Stomach (tissue), 4 donors: ENCODE measurements at regions not wholly inside any gene's neighbourhood (a gene's known extent, or its start where the extent isn't known, plus 50 kb on each side); places are given as distances from the start of the nearest gene placed in this dataset.

ENCODE experiments used
- CTCF ChIP-seq, 7 experiments: fragments of 450-650 bp in 4 of 7; fragments of 200-600 bp in 3 of 7; sonication (generic) in 3 of 7; IDR thresholded peaks; one replicate each; pipeline ENCODE4 v1.5.1; 2016 to 2019; ENCODE audit warnings: antibody characterized with exemption in 7 of 7, control low read depth in 2 of 7, mild to moderate bottlenecking in 1 of 7
- EP300 ChIP-seq: sonication (generic); formaldehyde crosslinking; IDR thresholded peaks from one replicate; pipeline ENCODE4 v1.6.1; 2017; ENCODE audit warnings: antibody characterized with exemption
- POLR2A ChIP-seq, 4 donors: fragments of 450-650 bp; IDR thresholded peaks; one replicate each; pipeline ENCODE4 v1.6.1; 2016; ENCODE audit warnings: antibody characterized with exemption in 4 of 4, control low read depth in 2 of 4, mild to moderate bottlenecking in 1 of 4, moderate library complexity in 1 of 4
- POLR2AphosphoS5 ChIP-seq, 3 donors: sonication (generic); formaldehyde crosslinking; IDR thresholded peaks; one replicate each; pipeline ENCODE4 v1.6.1; 2016; ENCODE audit warnings: antibody characterized with exemption in 3 of 3

DNA sequence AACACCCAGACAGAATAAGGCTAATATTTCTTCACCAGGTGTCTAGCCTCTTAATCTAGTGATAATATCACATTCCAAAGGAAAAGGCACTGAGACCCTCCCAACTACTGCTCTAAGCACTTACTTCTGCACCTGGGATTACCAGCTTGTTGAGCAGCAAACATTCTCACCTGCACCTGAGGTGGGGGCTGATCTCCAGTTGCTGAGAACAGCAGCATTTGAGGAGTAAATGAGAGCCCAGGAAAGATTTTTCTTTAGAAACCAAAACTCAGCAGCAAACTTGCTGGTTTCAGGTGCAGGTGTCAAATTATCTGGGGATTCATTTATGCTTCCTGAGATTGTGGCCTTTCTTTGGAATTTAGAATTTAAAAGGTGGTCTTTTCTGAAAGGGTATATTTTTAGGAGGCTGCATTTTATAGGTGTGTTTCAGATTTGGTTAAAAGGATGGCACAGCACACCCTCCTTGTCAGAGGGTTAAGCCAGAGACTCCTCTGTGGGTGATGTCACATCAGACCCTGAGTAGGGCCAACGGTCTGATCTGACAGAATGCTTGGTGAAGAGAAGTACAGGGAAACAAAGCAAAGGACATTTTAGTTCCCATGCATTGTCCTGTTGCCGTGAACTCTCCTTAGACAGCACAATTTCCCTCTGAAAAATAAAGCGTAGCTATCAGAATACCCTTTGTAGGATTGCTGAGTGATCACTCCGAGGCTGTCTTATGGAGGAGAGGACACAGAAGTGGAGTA lies 411.0 kb upstream of the ATP11B start:
- TF ChIP-seq CTCF (IDR thresholded peaks at IDR 0.05) (no peak), POLR2A (IDR thresholded peaks at IDR 0.05) (no peak), POLR2AphosphoS5 (IDR thresholded peaks at IDR 0.05) (no peak), EP300 (no peak)
